Heart left ventricle (tissue), 13 donors: ENCODE measurements at regions not wholly inside any gene's neighbourhood (a gene's known extent, or its start where the extent isn't known, plus 50 kb on each side); places are given as distances from the start of the nearest gene placed in this dataset.

Experiments used
- POLR2A ChIP-seq, 2 donors: fragments of 450-650 bp; IDR thresholded peaks; one replicate each; pipeline ENCODE4 v1.6.1; 2017; ENCODE audit warnings: antibody characterized with exemption in 2 of 2, mild to moderate bottlenecking in 2 of 2, moderate library complexity in 2 of 2
- TF ChIP-seq, protein P1 (sequence below), 12 donors: fragments of 200-600 bp; sonication (generic) in 4 of 12; IDR thresholded peaks; one replicate each; pipeline versions ENCODE4 v1.5.0 to v1.8.0; 2018 to 2022; ENCODE audit warnings: antibody characterized with exemption in 12 of 12, mild to moderate bottlenecking in 5 of 12
- donor health status: ischemic (EF 13 %, LVEDD 7.1; RV severe dilation, severe dysfunction).
- donor health status: DM: no; HTN: yes; CAD: no.
- donor health status: DM: no; HTN: no; CAD: no.
- donor health status: ischemic (EF 25% LVEDD 6.9; RV normal size, moderate dysfunction).
- donor health status: ischemic (EF 25% LVEDD 5.7; RV mildly dilated, moderate dysfunction).
- donor health status: ischemic (EF 35%, LVEDD 5.7; RV mildly dilated, moderate dysfunction).
- donor health status: nonischemic (EF 11% LVEDD 7.7; RV severe dilation, severe dysfunction).
- donor health status: DM: yes; HTN: yes; CAD: no.
- donor health status: PGD.
- donor health status: ischemic (EF 29% LVEDD 5.4; RV normal size, mild dysfunction).
- donor health status: nonischemic (EF 23%, LVEDD 6.1; RV moderate dilation, normal function).

DNA sequence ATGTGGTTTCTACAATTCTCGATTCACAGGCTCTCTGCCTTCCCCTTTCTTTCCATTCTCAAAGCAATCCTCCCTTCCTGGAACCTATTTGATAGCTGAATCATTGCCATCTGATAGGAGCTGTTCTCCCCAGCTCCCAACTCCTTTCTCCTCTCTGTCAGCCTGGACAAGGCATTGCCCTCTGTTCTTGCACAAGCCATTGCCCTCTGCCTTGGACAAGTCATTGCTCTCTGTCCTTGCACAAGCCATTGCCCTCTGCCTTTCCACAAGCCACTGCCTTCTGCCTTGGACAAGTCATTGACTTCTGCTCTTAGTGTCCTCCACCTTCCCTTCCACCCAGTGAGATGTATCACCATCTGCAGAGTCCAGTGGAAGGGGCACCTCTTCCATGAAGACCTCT is 256.1 kb upstream of the STS start:
- TF ChIP-seq, protein P1, sequence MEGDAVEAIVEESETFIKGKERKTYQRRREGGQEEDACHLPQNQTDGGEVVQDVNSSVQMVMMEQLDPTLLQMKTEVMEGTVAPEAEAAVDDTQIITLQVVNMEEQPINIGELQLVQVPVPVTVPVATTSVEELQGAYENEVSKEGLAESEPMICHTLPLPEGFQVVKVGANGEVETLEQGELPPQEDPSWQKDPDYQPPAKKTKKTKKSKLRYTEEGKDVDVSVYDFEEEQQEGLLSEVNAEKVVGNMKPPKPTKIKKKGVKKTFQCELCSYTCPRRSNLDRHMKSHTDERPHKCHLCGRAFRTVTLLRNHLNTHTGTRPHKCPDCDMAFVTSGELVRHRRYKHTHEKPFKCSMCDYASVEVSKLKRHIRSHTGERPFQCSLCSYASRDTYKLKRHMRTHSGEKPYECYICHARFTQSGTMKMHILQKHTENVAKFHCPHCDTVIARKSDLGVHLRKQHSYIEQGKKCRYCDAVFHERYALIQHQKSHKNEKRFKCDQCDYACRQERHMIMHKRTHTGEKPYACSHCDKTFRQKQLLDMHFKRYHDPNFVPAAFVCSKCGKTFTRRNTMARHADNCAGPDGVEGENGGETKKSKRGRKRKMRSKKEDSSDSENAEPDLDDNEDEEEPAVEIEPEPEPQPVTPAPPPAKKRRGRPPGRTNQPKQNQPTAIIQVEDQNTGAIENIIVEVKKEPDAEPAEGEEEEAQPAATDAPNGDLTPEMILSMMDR (IDR thresholded peaks at IDR 0.05): no peak
- TF ChIP-seq POLR2A (IDR thresholded peaks at IDR 0.05): no peak
